Left kidney (tissue), 1 donor: ENCODE measurements at regions not wholly inside any gene's neighbourhood (a gene's known extent, or its start where the extent isn't known, plus 50 kb on each side); places are given as distances from the start of the nearest gene placed in this dataset.
"Not testable (repeated sequence)": the region's sequence is repeated elsewhere in the genome, so short reads cannot be mapped to it uniquely, and the experiment has no call there.

Source experiments
- DNase-seq: peaks from one replicate; pipeline ENCODE4 v3.0.0-alpha.2; 2013

- DNase-seq = no peak
Observed at GRCh38 chr5:118377420-118377819, 610.9 kb downstream of the DTWD2 start.

- peak; percentile 34 for DNase-seq
Observed at GRCh38 chr5:118371973-118372831, 616.1 kb downstream of the DTWD2 start.

GRCh38 chr5:118366429-118366828 lies 621.9 kb downstream of the DTWD2 start:
- DNase-seq = no peak

- DNase-seq = no peak
Observed at GRCh38 chr5:118365718-118366117, 622.6 kb downstream of the DTWD2 start.

- no peak for DNase-seq
Observed at GRCh38 chr5:118354797-118355196, 633.5 kb downstream of the DTWD2 start.

GRCh38 chr5:118353970-118354369 lies 634.4 kb downstream of the DTWD2 start:
- no peak for DNase-seq

GRCh38 chr5:118336468-118336867 lies 651.9 kb downstream of the DTWD2 start:
- no peak for DNase-seq

- no peak for DNase-seq
Observed at GRCh38 chr5:118327389-118327788, 661.0 kb downstream of the DTWD2 start.

GRCh38 chr5:118326481-118327045 lies 661.8 kb downstream of the DTWD2 start:
- DNase-seq = no peak

- no peak for DNase-seq
Observed at GRCh38 chr5:118325931-118326330, 662.4 kb downstream of the DTWD2 start.

- DNase-seq = not testable (repeated sequence)
Observed at GRCh38 chr5:118323723-118324122, 664.6 kb downstream of the DTWD2 start.

- no peak for DNase-seq
Observed at GRCh38 chr5:118321081-118321480, 667.3 kb downstream of the DTWD2 start.

- no peak for DNase-seq
Observed at GRCh38 chr5:118320121-118320520, 668.2 kb downstream of the DTWD2 start.

GRCh38 chr5:118314931-118315330 lies 673.4 kb downstream of the DTWD2 start:
- DNase-seq = no peak

- no peak for DNase-seq
Observed at GRCh38 chr5:118311103-118311819, 677.1 kb downstream of the DTWD2 start.

- DNase-seq = no peak
Observed at GRCh38 chr5:118310401-118310800, 677.9 kb downstream of the DTWD2 start.

- DNase-seq = no peak
Observed at GRCh38 chr5:118303296-118303695, 685.1 kb downstream of the DTWD2 start.

- no peak for DNase-seq
Observed at GRCh38 chr5:118302786-118303185, 685.6 kb downstream of the DTWD2 start.

GRCh38 chr5:118301696-118302095 lies 686.7 kb downstream of the DTWD2 start:
- no peak for DNase-seq

GRCh38 chr5:118295045-118295444 lies 693.3 kb downstream of the DTWD2 start:
- DNase-seq = no peak

GRCh38 chr5:118293378-118293777 lies 695.0 kb downstream of the DTWD2 start:
- no peak for DNase-seq

GRCh38 chr5:118290204-118290603 lies 698.1 kb downstream of the DTWD2 start:
- DNase-seq = no peak

- not testable (repeated sequence) for DNase-seq
Observed at GRCh38 chr5:118284230-118284629, 704.1 kb downstream of the DTWD2 start.
